IPS-NIHi7 (cell line): ENCODE measurements at regions not wholly inside any gene's neighbourhood (a gene's known extent, or its start where the extent isn't known, plus 50 kb on each side); places are given as distances from the start of the nearest gene placed in this dataset.

Experiments used
- DNase-seq: peaks from one replicate; pipeline ENCODE4 v3.0.0; 2012; ENCODE audit warnings: mixed read lengths; ENCODE audit errors: extremely low spot score

- DNase-seq = no peak
Measured at GRCh38 chr4:54992266-54992665, 133.1 kb downstream of the KDR start.

GRCh38 chr4:54988655-54989054 lies 136.7 kb downstream of the KDR start:
- DNase-seq = no peak

GRCh38 chr4:54986095-54986846 lies 139.1 kb downstream of the KDR start:
- peak; percentile 31 for DNase-seq

- DNase-seq = peak; percentile 52
Measured at GRCh38 chr4:54976682-54977081, 148.7 kb downstream of the KDR start.

- no peak for DNase-seq
Measured at GRCh38 chr4:54976031-54976430, 149.4 kb downstream of the KDR start.

- DNase-seq = no peak
Measured at GRCh38 chr4:54973784-54974183, 151.6 kb downstream of the KDR start.

GRCh38 chr4:54971474-54971950 lies 153.9 kb downstream of the KDR start:
- peak; percentile 68 for DNase-seq

- DNase-seq = no peak
Measured at GRCh38 chr4:54967289-54967688, 158.1 kb downstream of the KDR start.

- peak; percentile 52 for DNase-seq
Measured at GRCh38 chr4:54961357-54961975, 163.9 kb downstream of the KDR start.

- no peak for DNase-seq
Measured at GRCh38 chr4:54959651-54960116, 165.7 kb downstream of the KDR start.

GRCh38 chr4:54959131-54959530 lies 166.3 kb downstream of the KDR start:
- DNase-seq = no peak

GRCh38 chr4:54958236-54958635 lies 167.2 kb downstream of the KDR start:
- DNase-seq = no peak

- no peak for DNase-seq
Measured at GRCh38 chr4:54954656-54955388, 170.6 kb downstream of the KDR start.

GRCh38 chr4:54946741-54947140 lies 178.7 kb downstream of the KDR start:
- DNase-seq = no peak

GRCh38 chr4:54945838-54946237 lies 179.6 kb downstream of the KDR start:
- no peak for DNase-seq

GRCh38 chr4:54942721-54943120 lies 182.7 kb downstream of the KDR start:
- no peak for DNase-seq

GRCh38 chr4:54941994-54942552 lies 183.3 kb downstream of the KDR start:
- no peak for DNase-seq

GRCh38 chr4:54940996-54941865 lies 184.2 kb downstream of the KDR start:
- DNase-seq = no peak

- no peak for DNase-seq
Measured at GRCh38 chr4:54937501-54937900, 187.9 kb downstream of the KDR start.

GRCh38 chr4:54933579-54933978 lies 191.8 kb downstream of the KDR start:
- no peak for DNase-seq

- DNase-seq = no peak
Measured at GRCh38 chr4:54930226-54930625, 195.2 kb downstream of the KDR start.
